NCI-H2227 (cell line): ENCODE measurements at regions not wholly inside any gene's neighbourhood (a gene's known extent, or its start where the extent isn't known, plus 50 kb on each side); places are given as distances from the start of the nearest gene placed in this dataset.

ENCODE experiments used
- DNase-seq: peaks from one replicate; lab custom pipeline; 2025; ENCODE audit not compliant: unreplicated experiment; lab: John Stamatoyannopoulos, UW

- DNase-seq = no peak
Observed at GRCh38 chr2:128708106-128708816, 389.6 kb upstream of the HS6ST1 start.

- no peak for DNase-seq
Observed at GRCh38 chr2:128710242-128710641, 391.6 kb upstream of the HS6ST1 start.

DNA sequence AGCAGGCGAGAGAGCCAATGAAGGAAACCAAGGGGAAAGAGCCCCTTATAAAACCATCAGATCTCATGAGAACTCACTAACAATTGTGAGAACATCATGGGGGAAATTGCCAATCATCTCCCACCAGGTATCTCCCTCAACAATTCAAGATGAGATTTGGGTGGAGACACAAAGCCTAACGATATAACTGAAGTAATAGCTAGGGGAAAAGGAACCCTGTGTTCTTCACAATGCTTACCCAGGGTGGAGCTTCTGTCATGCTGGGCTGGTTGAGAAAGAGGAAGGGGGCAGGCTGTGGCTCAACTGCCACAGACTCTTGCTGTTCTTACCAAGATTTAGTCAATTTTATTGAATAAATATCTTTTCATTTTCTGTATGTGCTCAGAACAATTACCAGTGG, 392.1 kb upstream of the HS6ST1 start:
- no peak for DNase-seq

DNA sequence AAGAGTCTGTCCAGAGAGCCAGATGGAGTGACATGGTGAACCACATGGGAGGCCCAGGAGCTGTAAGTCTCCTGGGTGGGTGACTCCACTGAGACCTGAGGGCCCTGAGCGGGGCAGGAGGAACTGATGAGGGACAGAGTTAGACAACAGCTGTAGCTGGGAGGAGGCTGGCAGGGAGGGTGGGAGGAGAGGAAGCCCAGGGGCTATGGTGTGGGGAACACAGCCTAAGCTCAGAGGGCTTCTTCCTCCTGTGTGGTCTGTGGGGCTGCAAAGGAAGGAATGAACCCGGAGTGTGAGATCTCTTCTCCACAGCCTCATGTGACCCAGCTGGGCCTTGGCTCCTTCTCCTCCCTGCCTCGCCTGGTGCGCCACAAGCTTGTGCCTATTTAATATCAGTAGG, 395.6 kb upstream of the HS6ST1 start:
- no peak for DNase-seq

DNA sequence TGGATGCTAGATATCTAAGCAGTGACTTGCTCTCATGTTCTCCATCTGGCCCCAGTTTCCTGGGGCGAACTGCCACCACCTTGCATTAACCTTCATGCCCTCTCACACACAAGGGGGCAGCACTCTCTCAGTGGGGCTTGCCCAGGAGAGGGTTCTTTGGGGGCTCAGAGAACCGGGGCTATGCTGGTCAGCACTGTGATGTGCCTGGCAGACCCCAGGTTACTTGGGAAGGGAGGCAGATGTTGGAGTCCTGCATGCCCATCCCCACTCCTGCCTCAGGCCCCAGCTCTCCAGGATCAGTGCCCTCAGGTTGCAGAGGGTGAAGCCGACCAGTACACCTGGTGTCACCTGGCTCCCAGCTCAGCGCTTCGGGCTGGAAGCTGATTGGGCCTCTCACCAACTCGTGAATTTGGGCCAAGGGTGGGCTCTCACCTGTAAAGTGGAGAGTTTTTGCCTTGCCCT, 396.2 kb upstream of the HS6ST1 start:
- no peak for DNase-seq

DNA sequence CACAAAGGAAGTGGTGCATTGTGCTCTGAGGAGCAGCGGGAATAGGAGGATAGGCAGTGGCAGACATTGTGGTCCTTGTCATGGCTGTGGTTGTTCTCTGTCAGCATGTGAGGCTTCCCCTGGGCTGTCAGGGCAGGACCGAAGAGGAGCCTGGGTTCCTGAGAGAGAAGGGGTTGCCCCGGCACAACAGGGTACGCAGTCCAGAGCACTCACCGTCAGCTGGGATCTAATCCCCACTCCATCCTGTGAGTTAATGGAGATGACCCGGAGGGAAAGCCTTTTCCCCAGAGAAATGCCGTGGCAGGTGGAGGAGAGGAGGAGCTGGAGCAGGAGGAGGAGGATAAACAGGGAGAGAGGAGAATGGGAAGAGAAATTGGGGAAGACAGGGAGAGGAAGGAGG, 396.7 kb upstream of the HS6ST1 start:
- DNase-seq = no peak

GRCh38 chr2:128716299-128716721, 397.6 kb upstream of the HS6ST1 start:
- no peak for DNase-seq

GRCh38 chr2:128717758-128718710, 399.4 kb upstream of the HS6ST1 start:
- DNase-seq = no peak

GRCh38 chr2:128720080-128721022, 401.7 kb upstream of the HS6ST1 start:
- DNase-seq = no peak

GRCh38 chr2:128721096-128721495, 402.4 kb upstream of the HS6ST1 start:
- no peak for DNase-seq

- DNase-seq = no peak
Observed at GRCh38 chr2:128722489-128722888, 403.8 kb upstream of the HS6ST1 start.

GRCh38 chr2:128724547-128724946, 405.9 kb upstream of the HS6ST1 start:
- no peak for DNase-seq

DNA sequence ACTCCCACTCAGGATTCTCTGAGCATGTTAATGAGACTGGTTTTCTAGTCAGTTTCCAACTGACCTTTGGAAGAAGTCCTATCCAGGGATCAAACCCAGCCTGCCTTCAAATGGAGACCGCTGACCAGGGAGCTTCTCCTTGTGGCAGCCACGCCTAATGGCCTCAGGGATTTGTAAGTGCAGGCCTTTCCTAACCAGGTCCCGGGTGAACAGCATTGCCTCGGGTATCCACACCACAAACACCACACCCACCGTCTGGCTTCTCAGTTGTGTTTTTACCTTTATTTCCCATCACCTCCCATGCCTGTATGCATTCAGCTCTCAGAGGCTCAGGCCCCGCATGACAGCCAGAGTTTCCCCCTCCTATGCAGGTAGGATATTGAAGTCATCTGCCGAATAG, 406.3 kb upstream of the HS6ST1 start:
- DNase-seq = no peak

GRCh38 chr2:128726236-128726635, 407.6 kb upstream of the HS6ST1 start:
- DNase-seq = no peak

DNA sequence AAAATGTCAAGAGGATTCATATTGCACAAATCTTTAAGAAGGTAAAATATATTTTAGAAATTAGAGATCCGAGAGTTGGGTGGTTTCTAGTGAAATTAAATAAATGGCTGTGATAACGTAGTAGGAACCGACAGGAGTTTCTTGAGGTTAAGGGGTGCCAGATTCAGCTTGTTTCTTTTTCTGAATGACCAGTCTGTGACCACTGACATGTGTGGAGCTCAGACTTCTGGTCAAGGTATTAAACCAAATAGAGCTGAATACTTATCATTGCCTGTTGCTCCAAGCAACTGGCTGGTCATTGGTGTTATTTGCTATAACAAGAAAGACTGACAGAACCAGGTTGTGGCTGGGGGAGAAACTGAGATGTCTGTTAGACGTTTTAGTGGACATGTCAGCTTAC, 408.2 kb upstream of the HS6ST1 start:
- no peak for DNase-seq

GRCh38 chr2:128727404-128727803, 408.7 kb upstream of the HS6ST1 start:
- no peak for DNase-seq

GRCh38 chr2:128727914-128728313, 409.2 kb upstream of the HS6ST1 start:
- no peak for DNase-seq

DNA sequence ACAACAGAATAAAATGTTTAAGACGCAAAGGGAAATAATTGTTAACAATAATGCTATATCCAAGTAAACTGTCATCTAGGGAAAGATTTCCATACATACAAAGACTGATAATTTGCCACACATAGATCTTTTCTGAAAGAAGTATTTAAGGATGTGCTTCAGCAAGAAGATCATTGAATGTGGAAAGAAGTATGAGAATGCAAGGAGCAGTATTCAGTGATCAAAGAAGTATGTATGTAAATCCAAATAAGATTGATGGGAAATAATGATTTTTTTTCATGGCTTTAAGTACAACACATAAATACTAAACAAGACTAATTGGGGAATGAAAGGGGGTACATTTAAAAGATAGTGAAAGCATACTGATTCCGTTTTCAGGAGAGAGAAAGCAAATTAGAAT, 410.4 kb upstream of the HS6ST1 start:
- no peak for DNase-seq

DNA sequence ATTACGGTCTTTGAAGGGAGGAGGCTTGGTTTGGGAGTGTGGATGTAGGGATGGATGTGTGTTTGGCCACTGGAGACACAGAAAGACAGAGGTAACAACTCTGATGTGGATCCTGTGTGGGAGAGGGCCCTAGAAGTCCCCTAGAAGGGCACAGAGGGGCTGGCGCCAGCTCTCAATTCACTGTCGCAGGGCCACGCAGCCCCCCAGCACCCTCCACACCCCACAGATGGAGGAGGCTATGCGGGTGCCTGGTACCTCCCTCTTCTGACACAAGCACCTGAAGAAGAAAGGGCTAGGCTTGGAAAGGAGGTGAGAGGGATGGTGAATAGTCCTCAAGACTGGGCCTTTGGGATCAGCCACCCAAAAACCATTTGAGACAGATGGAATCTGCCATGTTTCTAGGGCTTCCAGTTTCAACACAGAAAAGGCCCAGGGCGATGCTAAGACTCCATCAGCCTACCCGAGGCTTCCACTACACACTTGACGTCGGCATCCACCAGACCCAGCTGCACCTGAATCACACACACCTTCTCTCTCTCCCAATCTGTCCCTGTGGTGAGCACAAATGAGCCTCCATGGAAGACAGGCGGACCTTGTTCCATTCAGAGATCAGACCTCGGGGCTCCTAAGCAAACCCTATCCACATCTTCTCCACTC, 413.5 kb upstream of the HS6ST1 start:
- DNase-seq = no peak

DNA sequence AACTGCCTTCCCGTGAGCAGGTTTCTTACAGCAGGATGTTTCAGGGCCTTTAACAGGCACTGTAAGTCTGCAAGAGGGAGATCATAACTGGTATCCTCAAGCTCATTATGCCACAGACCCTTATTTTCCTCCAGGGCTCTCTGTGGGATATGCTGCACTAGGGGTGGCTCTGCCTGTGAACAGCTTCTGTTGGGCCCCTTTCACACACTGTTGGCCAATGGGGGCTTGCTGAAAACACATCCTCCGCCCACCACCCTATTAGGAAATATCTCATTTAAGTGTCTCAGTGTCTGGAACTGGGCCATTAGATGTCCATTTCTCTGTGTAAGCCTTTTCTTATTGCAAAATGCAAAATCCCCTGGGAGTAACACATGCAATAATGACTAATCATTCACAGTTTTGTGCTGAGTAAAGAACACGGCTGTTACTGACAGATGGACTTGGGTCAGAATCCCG, 414.3 kb upstream of the HS6ST1 start:
- DNase-seq = no peak
